Fibroblast of the aortic adventitia (primary cell): ENCODE measurements at regions not wholly inside any gene's neighbourhood (a gene's known extent, or its start where the extent isn't known, plus 50 kb on each side); places are given as distances from the start of the nearest gene placed in this dataset.

Source experiments
- DNase-seq: peaks from one replicate; pipeline ENCODE4 v3.0.0-alpha.2; 2010; ENCODE audit warnings: low read depth
- H3K4me3 ChIP-seq: 2 replicates; pipeline ENCODE4 v1.5.1; 2011; ENCODE audit warnings: low read depth, mild to moderate bottlenecking, control low read depth, low read length, moderate library complexity
- TF ChIP-seq, protein P1 (sequence below): IDR thresholded peaks from 2 replicates; pipeline ENCODE4 v1.5.1; 2011; ENCODE audit warnings: mild to moderate bottlenecking, low read length, control low read depth, inconsistent platforms; ENCODE audit not compliant: insufficient read depth

DNA sequence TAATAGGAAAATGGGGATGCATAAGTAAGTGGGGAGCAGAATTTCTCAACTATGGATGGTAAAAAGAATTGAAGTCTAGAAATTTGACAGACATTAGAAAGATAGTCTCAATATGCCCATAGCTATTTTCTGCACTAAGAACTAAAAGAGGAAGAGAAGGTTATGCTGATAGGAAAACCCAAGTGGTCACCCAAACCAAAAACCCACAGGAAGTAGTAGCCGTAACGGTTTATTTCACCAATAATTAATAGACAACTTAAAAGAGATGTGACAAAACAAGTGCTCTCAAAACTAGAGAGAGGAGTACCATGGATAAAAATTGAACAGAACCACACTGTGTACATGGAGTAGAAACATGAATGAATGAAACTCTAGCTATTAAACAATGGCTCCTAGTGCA, 295.4 kb downstream of the FSCB start:
- TF ChIP-seq, protein P1, sequence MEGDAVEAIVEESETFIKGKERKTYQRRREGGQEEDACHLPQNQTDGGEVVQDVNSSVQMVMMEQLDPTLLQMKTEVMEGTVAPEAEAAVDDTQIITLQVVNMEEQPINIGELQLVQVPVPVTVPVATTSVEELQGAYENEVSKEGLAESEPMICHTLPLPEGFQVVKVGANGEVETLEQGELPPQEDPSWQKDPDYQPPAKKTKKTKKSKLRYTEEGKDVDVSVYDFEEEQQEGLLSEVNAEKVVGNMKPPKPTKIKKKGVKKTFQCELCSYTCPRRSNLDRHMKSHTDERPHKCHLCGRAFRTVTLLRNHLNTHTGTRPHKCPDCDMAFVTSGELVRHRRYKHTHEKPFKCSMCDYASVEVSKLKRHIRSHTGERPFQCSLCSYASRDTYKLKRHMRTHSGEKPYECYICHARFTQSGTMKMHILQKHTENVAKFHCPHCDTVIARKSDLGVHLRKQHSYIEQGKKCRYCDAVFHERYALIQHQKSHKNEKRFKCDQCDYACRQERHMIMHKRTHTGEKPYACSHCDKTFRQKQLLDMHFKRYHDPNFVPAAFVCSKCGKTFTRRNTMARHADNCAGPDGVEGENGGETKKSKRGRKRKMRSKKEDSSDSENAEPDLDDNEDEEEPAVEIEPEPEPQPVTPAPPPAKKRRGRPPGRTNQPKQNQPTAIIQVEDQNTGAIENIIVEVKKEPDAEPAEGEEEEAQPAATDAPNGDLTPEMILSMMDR: no peak
- no peak for DNase-seq
- no peak overlapping the region for H3K4me3 ChIP-seq

DNA sequence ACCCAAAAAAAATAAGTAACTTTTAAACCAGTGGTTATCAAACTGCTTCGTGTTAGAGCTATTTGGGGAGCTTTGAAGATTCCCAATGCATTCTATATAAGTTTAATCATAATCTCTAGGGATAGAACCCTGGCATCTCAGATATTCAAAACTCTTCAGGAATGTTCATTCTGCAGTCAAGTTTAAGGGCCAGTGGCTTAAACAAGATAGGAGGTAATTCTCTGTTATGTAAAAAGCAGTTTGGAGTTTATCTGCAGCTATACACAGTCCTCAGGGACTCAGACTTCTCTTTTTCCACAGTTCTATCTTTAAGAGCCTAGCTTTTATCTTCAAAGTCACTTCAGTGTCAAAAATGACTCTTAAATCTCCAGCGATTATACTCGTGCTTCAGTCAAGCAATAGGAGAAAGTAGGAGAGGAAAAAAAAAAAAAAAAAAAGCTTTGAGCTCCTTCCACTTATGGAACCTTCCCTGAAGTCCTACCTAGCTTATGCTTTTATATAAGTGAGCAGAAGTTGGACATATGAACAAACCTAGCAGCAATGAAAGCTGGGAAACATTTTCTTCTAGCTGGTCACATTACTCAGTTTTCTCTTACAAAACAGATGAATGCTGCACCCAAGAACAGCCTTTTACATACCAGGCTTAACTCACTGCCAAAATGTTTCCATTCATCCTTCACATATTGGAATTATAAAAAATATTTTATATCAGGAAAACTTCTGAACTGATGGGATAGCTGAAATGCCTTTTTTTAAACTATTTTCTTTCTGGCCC, 302.8 kb downstream of the FSCB start:
- no peak overlapping the region for H3K4me3 ChIP-seq
- TF ChIP-seq, protein P1: no peak
- peak; percentile 40 for DNase-seq

DNA sequence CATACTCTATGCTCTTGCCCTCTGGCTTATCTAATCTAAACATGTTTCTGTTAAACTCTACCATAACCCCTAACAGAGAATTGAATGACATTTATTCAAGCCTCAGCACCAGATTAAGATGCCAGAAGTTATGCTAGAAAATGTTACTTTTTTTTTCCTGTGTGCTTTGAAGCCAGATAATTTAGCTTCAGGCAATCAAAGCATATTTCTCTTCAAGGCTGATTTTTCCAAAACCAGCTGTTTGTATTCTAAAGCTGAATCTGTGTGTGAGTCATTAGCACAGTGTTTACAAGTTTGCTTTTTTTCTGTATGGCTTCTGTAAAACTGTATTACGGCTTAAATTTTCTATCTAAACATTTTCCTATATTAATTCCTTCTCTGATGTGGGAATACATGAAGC, 326.1 kb downstream of the FSCB start:
- TF ChIP-seq, protein P1: no peak
- H3K4me3 ChIP-seq: no peak overlapping the region
- no peak for DNase-seq

DNA sequence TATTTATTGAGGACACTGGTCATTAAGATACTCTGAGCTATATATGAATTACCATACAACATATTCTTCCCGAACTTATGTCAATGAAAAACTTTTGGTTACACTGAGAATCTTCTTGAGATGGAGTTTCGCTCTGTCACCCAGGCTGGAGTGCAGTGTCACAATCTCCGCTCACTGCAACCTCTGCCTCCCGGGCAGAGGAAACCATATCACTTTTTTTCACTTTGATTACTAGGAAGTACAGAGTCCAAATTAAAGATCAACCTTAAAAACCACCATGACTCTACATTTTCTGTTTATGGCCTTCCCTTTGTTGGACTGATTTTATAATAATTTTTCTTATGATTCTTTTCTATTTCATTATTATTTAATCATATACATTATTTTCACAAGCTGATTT, 336.5 kb downstream of the FSCB start:
- no peak overlapping the region for H3K4me3 ChIP-seq
- TF ChIP-seq, protein P1: no peak
- no peak for DNase-seq

DNA sequence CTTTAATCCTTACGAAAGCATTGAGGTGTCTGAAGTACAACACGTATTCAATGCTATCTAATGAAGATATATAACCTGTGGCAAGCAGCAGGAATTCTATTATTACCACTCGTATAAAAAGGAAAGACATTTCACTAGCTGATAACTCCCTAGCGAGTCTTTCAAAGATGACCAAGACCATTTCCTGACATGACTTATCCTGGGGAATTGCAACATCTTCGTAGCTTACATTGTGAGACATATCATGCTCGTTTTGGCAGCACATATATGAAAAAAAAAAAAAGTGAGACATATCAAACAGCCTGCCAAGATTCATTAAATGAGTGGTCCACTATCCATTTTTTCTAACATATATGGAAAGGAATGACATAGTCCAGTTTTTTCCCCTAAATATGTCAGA, 337.0 kb downstream of the FSCB start:
- H3K4me3 ChIP-seq: no peak overlapping the region
- no peak for DNase-seq
- TF ChIP-seq, protein P1: no peak

GRCh38 chr14:44168566-44168965, 338.5 kb downstream of the FSCB start:
- H3K4me3 ChIP-seq: no peak overlapping the region
- TF ChIP-seq, protein P1: no peak
- no peak for DNase-seq

DNA sequence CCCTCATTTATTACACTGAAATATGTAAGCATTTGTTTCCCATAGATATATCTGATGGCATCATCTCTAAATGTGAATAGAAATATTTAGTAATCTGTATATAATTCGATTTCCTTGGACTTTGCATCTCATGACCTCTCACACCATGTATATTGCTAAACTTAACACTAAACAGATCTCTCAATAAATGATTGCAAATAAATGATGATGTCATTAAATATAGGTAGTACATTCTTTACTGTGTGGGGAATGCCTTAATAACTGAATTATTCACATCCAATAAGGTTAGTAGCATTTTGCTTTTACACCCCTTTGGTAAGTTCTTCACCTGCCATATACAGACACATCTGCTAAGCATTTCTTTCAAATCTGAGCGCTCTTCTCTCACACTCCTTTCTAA, 340.5 kb downstream of the FSCB start:
- TF ChIP-seq, protein P1: no peak
- DNase-seq: no peak
- no peak overlapping the region for H3K4me3 ChIP-seq
